Gastrocnemius medialis (tissue), 4 donors: ENCODE measurements at regions not wholly inside any gene's neighbourhood (a gene's known extent, or its start where the extent isn't known, plus 50 kb on each side); places are given as distances from the start of the nearest gene placed in this dataset.

Experiments used
- CTCF ChIP-seq, 5 experiments: fragments of 450-650 bp in 3 of 5; fragments of 200-600 bp in 2 of 5; sonication (generic) in 2 of 5; IDR thresholded peaks in 4 of 5; conservative IDR thresholded peaks in 1 of 5; 1 replicate in 4 of 5; 2 replicates in 1 of 5; pipeline ENCODE4 v1.5.1; 2016 to 2019; ENCODE audit warnings: antibody characterized with exemption in 5 of 5, mild to moderate bottlenecking in 3 of 5, moderate library complexity in 3 of 5
- POLR2A ChIP-seq, 2 donors: fragments of 450-650 bp; IDR thresholded peaks; one replicate each; pipeline ENCODE4 v1.6.1; 2017; ENCODE audit warnings: antibody characterized with exemption in 2 of 2, mild to moderate bottlenecking in 2 of 2, moderate library complexity in 2 of 2

- TF ChIP-seq CTCF (IDR thresholded peaks at IDR 0.05 in 4 of 5, conservative IDR thresholded peaks at IDR 0.05 in 1 of 5) = no peak
- no peak for TF ChIP-seq POLR2A (IDR thresholded peaks at IDR 0.05)
Measured at GRCh38 chr3:22939349-22939748, 263.8 kb upstream of the UBE2E2 start.
